ENCODE measurements at regions not wholly inside any gene's neighbourhood (a gene's known extent, or its start where the extent isn't known, plus 50 kb on each side); places are given as distances from the start of the nearest gene placed in this dataset.

DNA sequence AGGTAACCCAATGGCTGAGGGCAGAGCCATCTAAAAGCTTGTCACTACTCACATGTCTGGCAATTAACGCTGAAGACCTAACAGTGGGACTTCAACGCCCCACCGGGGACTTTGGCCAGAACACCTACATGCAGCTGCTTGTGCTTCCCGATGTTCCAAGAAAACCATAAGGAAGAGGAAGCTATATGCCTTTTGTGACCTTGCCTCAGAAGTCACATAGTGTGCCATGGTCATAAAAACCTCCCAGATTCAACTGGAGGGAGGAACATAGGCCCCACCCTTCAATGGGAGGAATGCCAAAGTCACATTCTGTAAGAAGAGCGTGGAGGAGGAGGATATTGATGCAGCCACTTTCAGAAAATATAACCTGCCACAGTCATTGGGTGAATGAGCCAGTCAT, 147.8 kb upstream of the MAGI3 start:
- no peak for DNase-seq
- Histone ChIP-seq H3K14ac (ENCODE audit: insufficient read depth, low read length) (no peak overlapping the region), H3K9ac (ENCODE audit: extremely low read depth, insufficient read length, low read length) (no peak overlapping the region), H3K23me2 (ENCODE audit: insufficient read length, low read depth, low read length, poor library complexity, severe bottlenecking) (no peaks in the 10 kb centered on the region), H2AK5ac (ENCODE audit: insufficient read length, low read length) (no peak overlapping the region), H2BK20ac (ENCODE audit: low read depth, low read length, poor library complexity, severe bottlenecking) (no peak overlapping the region), H3K79me2 (ENCODE audit: insufficient read depth, low read length) (no peaks in the 10 kb centered on the region), H2AFZ (ENCODE audit: low read length) (no peak overlapping the region), H2BK120ac (ENCODE audit: low read depth, low read length, poor library complexity, severe bottlenecking) (no peak overlapping the region), H2BK12ac (ENCODE audit: insufficient read length, low read depth, low read length) (no peak overlapping the region), H3K9me3 (ENCODE audit: control insufficient read depth, low read depth, low read length) (no peaks in the 10 kb centered on the region), H4K5ac (ENCODE audit: insufficient read length, low read depth, low read length) (no peak overlapping the region), H3K4ac (ENCODE audit: low read depth, low read length) (no peak overlapping the region), H3K79me1 (ENCODE audit: insufficient read depth, low read depth, low read length, poor library complexity, severe bottlenecking) (no peaks in the 10 kb centered on the region), H2BK5ac (ENCODE audit: insufficient read length, low read length) (no peak overlapping the region), H3K4me1 (ENCODE audit: insufficient read depth, low read length) (no peaks in the 10 kb centered on the region), H3K23ac (ENCODE audit: insufficient read length, low read depth, low read length) (no peak overlapping the region), H3K4me2 (ENCODE audit: insufficient read depth, insufficient read length, low read length) (no peak overlapping the region), H3K27ac (ENCODE audit: insufficient read length, low read depth, low read length) (no peak overlapping the region), H3T11ph (ENCODE audit: low read length) (no peak overlapping the region), H3K27me3 (ENCODE audit: insufficient read depth, low read length) (no peaks in the 10 kb centered on the region), H4K91ac (ENCODE audit: insufficient read length, low read depth, low read length) (no peak overlapping the region), H2BK15ac (ENCODE audit: low read depth, low read length) (no peak overlapping the region), H3K56ac (ENCODE audit: insufficient read length, low read depth, low read length) (no peak overlapping the region), H4K8ac (replicated peaks; ENCODE audit: insufficient read length, low read depth, low read length) (no peak overlapping the region), H4K20me1 (ENCODE audit: control insufficient read depth, insufficient read depth, insufficient read length) (no peaks in the 10 kb centered on the region), H3K18ac (ENCODE audit: insufficient read length, low read depth, low read length) (no peak overlapping the region)
- Mint-ChIP-seq H3K27ac (no peak overlapping the region), H3K4me3 (no peak overlapping the region), H3K9me3 (no peaks in the 10 kb centered on the region), H3K27me3 (ENCODE audit: low read depth) (no peaks in the 10 kb centered on the region), H3K4me1 (peaks cover 3 to 4% of the 10 kb centered on the region in 2 experiments), H3K36me3 (ENCODE audit: insufficient read depth in 1 of 3, low read depth in 3 of 3) (no peaks in the 10 kb centered on the region)
- no CpG with 5 or more reads among the region's 5 CpGs for WGBS (ENCODE audit: extremely low coverage, insufficient read length, low lambda C conversion rate)
- TF ChIP-seq, protein P1, sequence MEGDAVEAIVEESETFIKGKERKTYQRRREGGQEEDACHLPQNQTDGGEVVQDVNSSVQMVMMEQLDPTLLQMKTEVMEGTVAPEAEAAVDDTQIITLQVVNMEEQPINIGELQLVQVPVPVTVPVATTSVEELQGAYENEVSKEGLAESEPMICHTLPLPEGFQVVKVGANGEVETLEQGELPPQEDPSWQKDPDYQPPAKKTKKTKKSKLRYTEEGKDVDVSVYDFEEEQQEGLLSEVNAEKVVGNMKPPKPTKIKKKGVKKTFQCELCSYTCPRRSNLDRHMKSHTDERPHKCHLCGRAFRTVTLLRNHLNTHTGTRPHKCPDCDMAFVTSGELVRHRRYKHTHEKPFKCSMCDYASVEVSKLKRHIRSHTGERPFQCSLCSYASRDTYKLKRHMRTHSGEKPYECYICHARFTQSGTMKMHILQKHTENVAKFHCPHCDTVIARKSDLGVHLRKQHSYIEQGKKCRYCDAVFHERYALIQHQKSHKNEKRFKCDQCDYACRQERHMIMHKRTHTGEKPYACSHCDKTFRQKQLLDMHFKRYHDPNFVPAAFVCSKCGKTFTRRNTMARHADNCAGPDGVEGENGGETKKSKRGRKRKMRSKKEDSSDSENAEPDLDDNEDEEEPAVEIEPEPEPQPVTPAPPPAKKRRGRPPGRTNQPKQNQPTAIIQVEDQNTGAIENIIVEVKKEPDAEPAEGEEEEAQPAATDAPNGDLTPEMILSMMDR (conservative IDR thresholded peaks at IDR 0.05) = no peak
